Mucosa of rectum (tissue), 2 donors: ENCODE measurements at regions not wholly inside any gene's neighbourhood (a gene's known extent, or its start where the extent isn't known, plus 50 kb on each side); places are given as distances from the start of the nearest gene placed in this dataset.

Experiments
- H3K27ac ChIP-seq, 2 donors: one replicate each; pipeline ENCODE4 v1.7.0; 2013; ENCODE audit warnings: inconsistent platforms in 2 of 2, low read depth in 2 of 2, low read length in 2 of 2
- H3K27me3 ChIP-seq, 2 donors: one replicate each; pipeline ENCODE4 v1.7.0; 2013; ENCODE audit warnings: low read length in 2 of 2; ENCODE audit not compliant: control insufficient read depth in 2 of 2, insufficient read depth in 2 of 2
- H3K36me3 ChIP-seq, 2 donors: one replicate each; pipeline ENCODE4 v1.7.0; 2013; ENCODE audit warnings: low read length in 2 of 2; ENCODE audit not compliant: control insufficient read depth in 2 of 2, insufficient read depth in 2 of 2
- H3K4me1 ChIP-seq, 2 donors: one replicate each; pipeline ENCODE4 v1.7.0; 2013; ENCODE audit warnings: low read length in 2 of 2, mild to moderate bottlenecking in 1 of 2; ENCODE audit not compliant: control insufficient read depth in 2 of 2, insufficient read depth in 2 of 2
- H3K4me3 ChIP-seq, 2 donors: one replicate each; pipeline ENCODE4 v1.7.0; 2013; ENCODE audit warnings: low read length in 2 of 2
- H3K9ac ChIP-seq, 2 donors: one replicate each; pipeline ENCODE4 v1.7.0; 2013; ENCODE audit warnings: low read length in 2 of 2, low read depth in 1 of 2, mild to moderate bottlenecking in 1 of 2
- H3K9me3 ChIP-seq, 2 donors: one replicate each; pipeline ENCODE4 v1.7.0; 2013; ENCODE audit warnings: low read length in 2 of 2; ENCODE audit not compliant: control insufficient read depth in 2 of 2
- donor health status: healthy.
- donor health status: Normal muscosa, but diverticular disease.

GRCh38 chr12:85529896-85530295 is 249.9 kb downstream of the ALX1 start:
- Histone ChIP-seq H3K9ac (no peak overlapping the region), H3K9me3 (no peaks in the 10 kb centered on the region), H3K4me3 (no peak overlapping the region), H3K27ac (no peak overlapping the region), H3K36me3 (no peaks in the 10 kb centered on the region), H3K4me1 (no peaks in the 10 kb centered on the region), H3K27me3 (no peaks in the 10 kb centered on the region)

GRCh38 chr12:85530456-85530855 is 250.4 kb downstream of the ALX1 start:
- Histone ChIP-seq H3K27ac (no peak overlapping the region), H3K9me3 (no peaks in the 10 kb centered on the region), H3K27me3 (no peaks in the 10 kb centered on the region), H3K36me3 (no peaks in the 10 kb centered on the region), H3K4me1 (no peaks in the 10 kb centered on the region), H3K4me3 (no peak overlapping the region), H3K9ac (no peak overlapping the region)

- Histone ChIP-seq H3K36me3 (no peaks in the 10 kb centered on the region), H3K27me3 (no peaks in the 10 kb centered on the region), H3K9me3 (no peaks in the 10 kb centered on the region), H3K27ac (no peak overlapping the region), H3K4me1 (no peaks in the 10 kb centered on the region), H3K4me3 (no peak overlapping the region), H3K9ac (no peak overlapping the region)
Observed at GRCh38 chr12:85531341-85531740, 251.3 kb downstream of the ALX1 start.

- H3K4me3 ChIP-seq = no peak overlapping the region
- H3K9ac ChIP-seq = no peak overlapping the region
- no peaks in the 10 kb centered on the region for H3K27me3 ChIP-seq
- H3K9me3 ChIP-seq = no peaks in the 10 kb centered on the region
- H3K4me1 ChIP-seq = no peaks in the 10 kb centered on the region
- H3K27ac ChIP-seq = no peak overlapping the region
- H3K36me3 ChIP-seq = no peaks in the 10 kb centered on the region
Observed at GRCh38 chr12:85549640-85550039, 269.6 kb downstream of the ALX1 start.

GRCh38 chr12:85550924-85551323 is 270.9 kb downstream of the ALX1 start:
- Histone ChIP-seq H3K9me3 (no peaks in the 10 kb centered on the region), H3K27ac (no peak overlapping the region), H3K36me3 (no peaks in the 10 kb centered on the region), H3K9ac (no peak overlapping the region), H3K4me1 (no peaks in the 10 kb centered on the region), H3K27me3 (no peaks in the 10 kb centered on the region), H3K4me3 (no peak overlapping the region)

GRCh38 chr12:85552461-85552860 is 272.4 kb downstream of the ALX1 start:
- Histone ChIP-seq H3K4me3 (no peak overlapping the region), H3K27ac (no peak overlapping the region), H3K27me3 (no peaks in the 10 kb centered on the region), H3K9ac (no peak overlapping the region), H3K4me1 (no peaks in the 10 kb centered on the region), H3K9me3 (no peaks in the 10 kb centered on the region), H3K36me3 (no peaks in the 10 kb centered on the region)

GRCh38 chr12:85557850-85558249 is 277.8 kb downstream of the ALX1 start:
- Histone ChIP-seq H3K9ac (no peak overlapping the region), H3K4me3 (no peak overlapping the region), H3K9me3 (no peaks in the 10 kb centered on the region), H3K27ac (no peak overlapping the region), H3K4me1 (no peaks in the 10 kb centered on the region), H3K36me3 (no peaks in the 10 kb centered on the region), H3K27me3 (no peaks in the 10 kb centered on the region)

- Histone ChIP-seq H3K4me1 (no peaks in the 10 kb centered on the region), H3K9ac (no peak overlapping the region), H3K4me3 (no peak overlapping the region), H3K27ac (no peak overlapping the region), H3K9me3 (no peaks in the 10 kb centered on the region), H3K27me3 (no peaks in the 10 kb centered on the region), H3K36me3 (no peaks in the 10 kb centered on the region)
Observed at GRCh38 chr12:85558684-85559083, 277.5 kb downstream of the RASSF9 start.

GRCh38 chr12:85559127-85559526 is 277.1 kb downstream of the RASSF9 start:
- Histone ChIP-seq H3K27me3 (no peaks in the 10 kb centered on the region), H3K27ac (no peak overlapping the region), H3K9ac (no peak overlapping the region), H3K9me3 (no peaks in the 10 kb centered on the region), H3K36me3 (no peaks in the 10 kb centered on the region), H3K4me1 (no peaks in the 10 kb centered on the region), H3K4me3 (no peak overlapping the region)

- Histone ChIP-seq H3K36me3 (no peaks in the 10 kb centered on the region), H3K4me3 (no peak overlapping the region), H3K27ac (no peak overlapping the region)
Observed at GRCh38 chr12:85559536-85559935, 276.7 kb downstream of the RASSF9 start.

GRCh38 chr12:85562765-85563164 is 273.4 kb downstream of the RASSF9 start:
- no peaks in the 10 kb centered on the region for H3K27me3 ChIP-seq
- no peaks in the 10 kb centered on the region for H3K4me1 ChIP-seq
- no peaks in the 10 kb centered on the region for H3K36me3 ChIP-seq
- H3K4me3 ChIP-seq = no peak overlapping the region
- H3K27ac ChIP-seq = no peak overlapping the region
- no peak overlapping the region for H3K9ac ChIP-seq
- no peaks in the 10 kb centered on the region for H3K9me3 ChIP-seq

More at GRCh38 chr12:85559536-85559935, 276.7 kb downstream of the RASSF9 start:
- no peaks in the 10 kb centered on the region for H3K27me3 ChIP-seq
- H3K4me1 ChIP-seq = no peaks in the 10 kb centered on the region
- H3K9ac ChIP-seq = no peak overlapping the region
- H3K9me3 ChIP-seq = no peaks in the 10 kb centered on the region
